ENCODE measurements at regions not wholly inside any gene's neighbourhood (a gene's known extent, or its start where the extent isn't known, plus 50 kb on each side); places are given as distances from the start of the nearest gene placed in this dataset.

GRCh38 chr15:39208187-39208586 lies 372.7 kb upstream of the THBS1 start:
- TF ChIP-seq, protein P1, sequence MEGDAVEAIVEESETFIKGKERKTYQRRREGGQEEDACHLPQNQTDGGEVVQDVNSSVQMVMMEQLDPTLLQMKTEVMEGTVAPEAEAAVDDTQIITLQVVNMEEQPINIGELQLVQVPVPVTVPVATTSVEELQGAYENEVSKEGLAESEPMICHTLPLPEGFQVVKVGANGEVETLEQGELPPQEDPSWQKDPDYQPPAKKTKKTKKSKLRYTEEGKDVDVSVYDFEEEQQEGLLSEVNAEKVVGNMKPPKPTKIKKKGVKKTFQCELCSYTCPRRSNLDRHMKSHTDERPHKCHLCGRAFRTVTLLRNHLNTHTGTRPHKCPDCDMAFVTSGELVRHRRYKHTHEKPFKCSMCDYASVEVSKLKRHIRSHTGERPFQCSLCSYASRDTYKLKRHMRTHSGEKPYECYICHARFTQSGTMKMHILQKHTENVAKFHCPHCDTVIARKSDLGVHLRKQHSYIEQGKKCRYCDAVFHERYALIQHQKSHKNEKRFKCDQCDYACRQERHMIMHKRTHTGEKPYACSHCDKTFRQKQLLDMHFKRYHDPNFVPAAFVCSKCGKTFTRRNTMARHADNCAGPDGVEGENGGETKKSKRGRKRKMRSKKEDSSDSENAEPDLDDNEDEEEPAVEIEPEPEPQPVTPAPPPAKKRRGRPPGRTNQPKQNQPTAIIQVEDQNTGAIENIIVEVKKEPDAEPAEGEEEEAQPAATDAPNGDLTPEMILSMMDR (IDR thresholded peaks at IDR 0.05) = no peak
- TF ChIP-seq POLR2A (IDR thresholded peaks at IDR 0.05) = no peak
